ENCODE measurements at regions not wholly inside any gene's neighbourhood (a gene's known extent, or its start where the extent isn't known, plus 50 kb on each side); places are given as distances from the start of the nearest gene placed in this dataset.

GRCh38 chr3:8363200-8363599 is 138.4 kb upstream of the LMCD1 start:
- TF ChIP-seq EZH2 (IDR thresholded peaks at IDR 0.05; ENCODE audit: insufficient read depth, poor library complexity, severe bottlenecking) (no peak), EZH2phosphoT487 (IDR thresholded peaks at IDR 0.05; ENCODE audit: insufficient read depth, low read depth) (no peak)

Measured in GM23248 (cell line).